T-helper 9 cell (primary cell): ENCODE measurements at regions not wholly inside any gene's neighbourhood (a gene's known extent, or its start where the extent isn't known, plus 50 kb on each side); places are given as distances from the start of the nearest gene placed in this dataset.
"Not testable (repeated sequence)": the region's sequence is repeated elsewhere in the genome, so short reads cannot be mapped to it uniquely, and the experiment has no call there.

Source experiments
- DNase-seq: peaks from one replicate; pipeline ENCODE4 v3.0.0-alpha.2; 2020

- DNase-seq = no peak
Measured at GRCh38 chr20:2203436-2203835, 92.4 kb upstream of the TGM3 start.

- no peak for DNase-seq
Measured at GRCh38 chr20:2204021-2204420, 91.8 kb upstream of the TGM3 start.

GRCh38 chr20:2206957-2207769 lies 88.6 kb upstream of the TGM3 start:
- peak; percentile 17 for DNase-seq

DNA sequence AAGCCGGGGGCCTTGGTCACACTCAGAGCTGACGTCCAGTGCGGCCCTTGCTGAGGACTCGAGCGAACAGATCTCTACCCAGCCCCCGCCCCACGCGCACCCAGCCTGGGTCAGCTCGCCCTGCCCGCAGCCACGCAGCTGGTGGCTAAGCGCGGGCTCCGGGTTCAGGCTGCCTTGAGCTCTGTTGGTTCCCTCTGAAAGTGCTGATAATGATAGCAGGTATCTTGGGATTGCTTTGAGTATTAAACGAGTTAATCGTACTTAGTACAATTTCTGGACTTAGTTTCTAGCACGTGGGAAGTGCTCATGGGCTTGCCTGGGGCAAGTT lies 88.1 kb upstream of the TGM3 start:
- DNase-seq = no peak

GRCh38 chr20:2208897-2209296 lies 86.9 kb upstream of the TGM3 start:
- no peak for DNase-seq

DNA sequence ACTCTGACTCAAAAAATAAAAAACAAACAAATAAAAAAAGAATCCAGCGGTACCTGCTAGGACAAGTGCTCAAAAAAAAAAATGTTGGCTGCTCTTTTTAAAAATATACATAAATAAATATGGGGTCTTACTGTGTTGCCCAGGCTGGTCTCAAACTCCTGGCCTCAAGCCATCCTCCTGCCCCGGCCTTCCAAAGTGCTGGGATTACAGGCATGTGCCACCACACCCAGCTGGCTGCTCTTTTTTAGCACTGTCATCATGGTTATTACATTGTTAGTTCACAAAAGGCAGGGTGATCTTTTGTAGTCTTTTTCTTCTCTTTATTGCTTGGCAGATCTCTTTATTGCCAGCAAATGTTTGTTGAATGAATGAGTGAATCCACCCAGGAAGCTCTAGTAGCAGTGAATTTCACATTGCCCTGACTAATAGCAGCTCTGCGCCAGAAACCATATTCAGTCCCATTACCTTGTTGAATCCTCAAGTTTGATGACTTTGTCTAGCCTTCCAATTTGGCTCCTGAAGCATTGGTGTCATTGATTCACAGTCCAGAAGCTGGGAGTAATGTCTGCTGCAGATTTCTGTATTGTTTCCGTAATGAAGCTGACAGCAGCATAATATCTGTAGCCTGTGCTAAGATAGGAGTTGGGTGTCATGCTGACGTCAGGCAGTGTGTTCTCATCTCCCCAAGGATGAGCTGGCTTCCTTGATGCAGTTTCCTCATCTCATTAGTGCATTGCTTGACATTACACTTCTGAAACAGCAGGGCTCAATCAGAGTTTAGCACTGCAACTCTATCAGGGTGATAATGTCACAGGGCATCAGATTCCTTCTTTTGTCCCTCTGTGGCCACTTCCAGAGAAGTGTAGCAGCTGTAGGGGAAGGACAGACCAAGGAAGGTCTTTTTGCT lies 84.9 kb upstream of the TGM3 start:
- no peak for DNase-seq

GRCh38 chr20:2212456-2213015 lies 83.3 kb upstream of the TGM3 start:
- no peak for DNase-seq

- DNase-seq = no peak
Measured at GRCh38 chr20:2213401-2213800, 82.4 kb upstream of the TGM3 start.

GRCh38 chr20:2217857-2218539 lies 77.8 kb upstream of the TGM3 start:
- DNase-seq = no peak

DNA sequence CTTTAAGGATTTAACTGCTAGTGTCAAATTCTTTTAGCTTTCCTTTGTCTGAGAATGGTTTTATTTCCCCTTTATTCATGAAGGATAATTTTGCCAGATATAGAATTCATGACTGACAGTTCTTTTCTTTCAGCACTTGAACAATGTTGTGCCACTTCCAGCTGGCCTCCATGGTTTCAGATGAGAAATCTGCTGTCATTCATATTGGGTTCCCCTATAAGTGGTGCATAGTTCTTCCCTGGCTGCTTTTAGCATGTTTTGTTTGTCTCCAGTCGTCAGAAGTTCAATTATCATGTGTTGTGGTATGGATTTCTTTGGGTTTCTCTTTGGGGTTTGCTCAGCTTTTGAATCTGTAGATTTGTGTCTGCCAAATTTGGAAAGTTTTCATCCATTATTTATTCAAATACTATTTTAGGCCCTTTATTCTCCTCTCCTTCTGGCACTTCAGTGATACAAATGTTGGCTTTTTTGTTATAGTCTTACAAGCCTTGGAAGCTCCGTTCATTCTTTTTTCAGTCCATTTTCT lies 76.3 kb upstream of the TGM3 start:
- DNase-seq = no peak

GRCh38 chr20:2220298-2220697 lies 75.5 kb upstream of the TGM3 start:
- no peak for DNase-seq

DNA sequence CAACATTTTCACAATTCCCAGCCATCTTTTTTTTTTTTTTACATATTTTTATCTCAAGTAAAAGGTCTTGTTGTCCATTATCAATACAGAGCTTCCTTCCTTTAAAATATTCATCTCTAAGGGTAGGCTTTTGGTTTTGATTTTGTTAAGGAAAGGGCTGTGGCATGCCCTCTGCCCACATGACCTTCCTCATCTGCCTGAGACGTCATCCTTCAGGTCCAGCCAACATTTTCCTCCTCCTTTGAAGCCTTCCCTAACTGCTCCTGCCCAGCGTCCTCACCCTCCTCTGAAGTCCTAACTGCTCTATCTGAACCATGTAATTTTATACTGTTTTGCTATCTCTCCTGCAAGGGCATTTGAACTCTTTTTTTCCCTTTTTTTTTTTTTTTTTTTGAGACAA lies 73.9 kb upstream of the TGM3 start:
- no peak for DNase-seq

- no peak for DNase-seq
Measured at GRCh38 chr20:2223558-2224367, 72.0 kb upstream of the TGM3 start.

DNA sequence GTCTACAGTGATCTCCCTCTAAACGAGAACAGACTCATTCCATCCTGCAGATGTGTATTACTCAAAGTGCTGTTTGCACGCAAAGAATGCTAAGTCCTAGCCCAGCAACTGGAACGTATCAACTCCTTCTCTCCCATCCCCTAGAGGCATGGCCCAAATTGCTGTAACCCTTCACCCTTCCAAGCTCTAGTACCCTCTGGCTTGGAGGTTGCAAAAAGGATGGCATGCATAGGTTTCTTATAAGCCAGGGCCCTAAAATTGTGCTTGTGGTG lies 71.5 kb upstream of the TGM3 start:
- DNase-seq = no peak

DNA sequence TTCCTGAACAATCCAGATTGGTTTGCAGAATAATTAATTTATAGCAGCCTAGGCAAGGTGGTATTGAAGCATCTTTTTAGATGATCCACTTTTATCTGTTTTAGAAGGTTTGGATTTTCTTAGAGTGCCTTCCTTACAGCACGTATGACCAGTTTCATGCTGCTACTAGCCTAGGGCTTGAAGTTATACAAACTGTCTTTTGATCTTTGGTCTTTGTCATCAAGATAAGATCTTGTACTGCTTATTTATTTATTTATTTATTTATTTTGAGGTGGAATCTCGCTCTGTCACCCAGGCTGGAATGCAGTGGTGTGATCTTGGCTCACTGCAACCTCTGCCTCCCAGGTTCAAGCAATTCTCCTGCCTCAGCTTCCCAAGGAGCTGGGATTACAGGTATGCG lies 68.5 kb upstream of the TGM3 start:
- DNase-seq = not testable (repeated sequence)

DNA sequence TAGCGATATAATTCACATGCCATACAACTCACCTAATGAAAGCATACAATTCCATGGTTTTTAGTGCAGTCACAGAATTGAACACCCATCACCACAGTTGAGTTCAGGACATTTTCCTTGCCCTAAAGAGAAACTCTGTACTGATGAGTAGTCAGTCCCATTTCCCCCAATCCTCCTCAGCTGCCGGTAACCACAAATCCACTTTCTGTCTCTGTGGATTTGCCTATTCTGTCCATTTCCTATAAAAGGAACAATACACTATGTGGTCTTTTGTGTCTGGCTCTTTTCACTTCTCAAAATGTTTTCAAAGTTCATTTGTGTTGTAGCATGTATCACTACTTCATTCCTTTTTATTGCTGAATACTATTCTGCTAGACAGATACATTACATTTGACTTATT lies 67.9 kb upstream of the TGM3 start:
- DNase-seq = no peak

- DNase-seq = no peak
Measured at GRCh38 chr20:2228926-2229325, 66.9 kb upstream of the TGM3 start.

- no peak for DNase-seq
Measured at GRCh38 chr20:2230726-2231488, 64.9 kb upstream of the TGM3 start.

DNA sequence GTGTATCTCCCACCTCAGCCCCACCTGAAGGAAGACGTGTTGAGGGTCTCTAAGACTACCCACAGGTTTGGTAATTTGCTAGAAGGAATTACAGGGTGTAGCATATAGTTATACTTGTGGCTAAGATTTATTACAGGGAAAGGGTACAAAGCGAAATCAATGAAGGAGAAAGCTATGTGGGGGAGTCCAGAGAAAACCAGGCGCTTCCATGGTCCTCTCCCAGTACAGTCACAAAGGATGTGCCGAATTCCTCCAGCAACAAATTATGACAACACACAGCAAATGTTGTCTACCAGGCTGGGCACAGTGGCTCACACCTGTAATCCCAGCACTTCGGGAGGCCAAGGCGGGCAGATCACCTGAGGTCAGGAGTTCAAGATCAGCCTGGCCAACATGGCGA lies 64.1 kb upstream of the TGM3 start:
- DNase-seq = no peak

DNA sequence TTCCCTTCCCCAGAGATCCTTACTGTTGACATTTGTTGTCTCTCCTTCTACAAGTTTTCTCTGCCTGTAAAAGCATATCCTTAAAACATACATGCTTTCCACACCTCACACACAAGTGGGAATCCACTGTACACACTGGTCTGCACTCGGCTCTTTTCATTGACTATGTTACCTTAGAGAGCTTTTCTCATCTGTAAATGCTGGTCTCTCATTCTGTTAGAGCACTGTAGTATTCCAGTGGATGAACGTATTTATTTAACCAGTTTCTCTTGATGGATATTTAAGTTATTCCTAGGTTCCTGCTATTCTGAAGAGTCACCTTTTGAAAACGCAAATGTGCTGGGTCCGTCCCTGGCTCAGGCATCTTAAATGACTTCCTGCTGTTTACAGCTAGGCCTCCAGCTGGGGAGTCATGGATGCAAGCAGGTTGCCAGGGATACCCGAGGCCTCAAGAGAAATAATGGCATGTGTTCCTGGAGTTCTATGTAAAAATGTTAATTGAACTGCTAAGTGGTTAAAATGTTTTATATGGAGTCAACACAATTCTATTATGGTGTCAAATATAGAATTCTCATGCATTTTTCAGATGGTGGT lies 61.1 kb upstream of the TGM3 start:
- no peak for DNase-seq

- no peak for DNase-seq
Measured at GRCh38 chr20:2236256-2236655, 59.5 kb upstream of the TGM3 start.
